ENCODE measurements at regions not wholly inside any gene's neighbourhood (a gene's known extent, or its start where the extent isn't known, plus 50 kb on each side); places are given as distances from the start of the nearest gene placed in this dataset.
"Not testable (repeated sequence)": the region's sequence is repeated elsewhere in the genome, so short reads cannot be mapped to it uniquely, and the experiment has no call there.

DNA sequence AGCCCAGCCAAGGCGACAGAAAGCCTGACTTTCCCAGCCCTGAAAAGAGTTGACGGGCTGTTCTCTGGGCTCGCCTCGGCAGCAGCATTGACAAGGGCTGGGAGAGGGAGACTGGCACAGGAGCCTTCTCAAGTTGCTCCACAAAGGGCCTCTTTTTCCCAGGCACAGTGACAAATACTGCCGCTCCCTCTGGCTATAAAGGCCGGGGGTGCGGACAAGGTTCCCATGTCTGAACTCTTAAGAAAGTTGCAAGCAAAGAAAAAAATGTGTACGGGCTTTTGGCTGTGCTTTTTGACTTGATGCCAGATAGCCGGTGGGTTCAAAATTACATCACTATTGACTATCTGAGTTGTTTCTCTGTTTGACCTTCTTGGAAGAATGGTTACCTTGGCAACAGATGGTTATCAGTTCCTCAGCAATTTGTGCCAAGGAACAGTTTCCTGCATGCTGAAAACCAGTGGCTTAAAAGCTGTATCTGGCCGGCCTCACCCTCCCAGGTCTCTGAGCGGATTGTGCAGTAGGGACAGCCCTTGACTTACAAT is 115.9 kb upstream of the EEPD1 start:
- no peak for DNase-seq (ENCODE audit: low spot score)

- DNase-seq (ENCODE audit: low spot score) = no peak
These were observed 114.9 kb upstream of the EEPD1 start for GRCh38 chr7:36038063-36038721.

DNA sequence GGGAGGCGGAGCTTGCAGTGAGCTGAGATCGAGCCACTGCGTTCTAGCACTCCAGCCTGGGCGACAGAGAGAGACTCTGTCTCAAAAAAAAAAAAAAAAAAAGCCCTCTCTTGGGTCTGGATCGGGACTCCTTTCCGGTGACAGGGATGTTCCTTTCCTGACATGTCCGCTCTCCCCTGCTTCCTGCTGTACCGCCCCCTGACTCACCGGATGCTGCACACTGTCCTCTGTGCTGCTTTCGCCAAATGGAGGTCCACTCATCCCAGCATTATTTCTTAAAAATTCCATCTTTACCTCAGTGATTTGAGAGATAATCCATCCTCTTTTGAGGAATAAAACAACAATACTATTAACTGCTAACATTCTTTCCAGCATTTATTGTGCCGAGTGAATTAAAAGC is 113.8 kb upstream of the EEPD1 start:
- DNase-seq (ENCODE audit: low spot score) = no peak

DNA sequence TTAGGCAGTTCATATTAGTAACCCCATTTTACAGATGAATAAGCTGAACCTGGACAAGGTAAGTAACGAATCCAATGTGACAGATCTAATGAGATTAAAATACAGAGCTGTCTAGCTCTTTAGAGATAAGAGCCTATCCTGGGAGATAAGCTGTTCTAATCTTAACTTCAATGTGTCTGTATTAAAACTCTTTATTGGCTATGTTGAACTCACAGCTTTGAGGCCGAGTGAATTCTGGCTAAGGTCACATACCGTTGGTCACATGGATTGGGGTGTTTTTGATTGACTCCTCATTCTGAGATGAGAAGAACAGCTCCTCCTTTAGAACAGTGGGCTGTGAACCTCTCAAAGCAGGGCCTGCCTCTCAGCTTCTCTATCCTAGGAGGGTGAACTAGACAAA is 113.4 kb upstream of the EEPD1 start:
- DNase-seq (ENCODE audit: low spot score) = no peak

DNA sequence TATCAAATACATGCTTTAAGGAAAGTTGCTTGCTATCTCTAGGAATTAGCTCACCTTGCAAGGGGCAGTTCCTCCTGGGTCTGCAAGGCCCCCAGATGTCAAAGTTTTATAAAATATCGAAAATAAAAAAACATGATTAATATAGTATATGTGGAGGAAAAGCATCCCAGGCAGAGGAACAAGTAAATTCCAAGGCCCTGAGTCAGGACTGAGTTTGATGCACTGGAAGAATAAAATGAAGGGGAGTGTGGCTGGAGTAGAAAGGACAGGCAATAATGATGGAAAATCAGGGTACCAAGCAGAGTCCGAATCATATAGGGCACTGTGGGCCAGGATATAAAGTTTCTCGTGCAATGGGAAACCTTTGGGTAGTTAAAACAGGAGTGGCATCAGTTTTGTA is 112.4 kb upstream of the EEPD1 start:
- DNase-seq (ENCODE audit: low spot score) = no peak

GRCh38 chr7:36044101-36044892 is 108.8 kb upstream of the EEPD1 start:
- no peak for DNase-seq (ENCODE audit: low spot score)

- DNase-seq (ENCODE audit: low spot score) = no peak
These were observed 107.7 kb upstream of the EEPD1 start for GRCh38 chr7:36045326-36045725.

- no peak for DNase-seq (ENCODE audit: low spot score)
These were observed 107.2 kb upstream of the EEPD1 start for GRCh38 chr7:36045830-36046341.

GRCh38 chr7:36047091-36047658 is 105.9 kb upstream of the EEPD1 start:
- peak; percentile 21 for DNase-seq (ENCODE audit: low spot score)

GRCh38 chr7:36048141-36048901 is 104.7 kb upstream of the EEPD1 start:
- no peak for DNase-seq (ENCODE audit: low spot score)

DNA sequence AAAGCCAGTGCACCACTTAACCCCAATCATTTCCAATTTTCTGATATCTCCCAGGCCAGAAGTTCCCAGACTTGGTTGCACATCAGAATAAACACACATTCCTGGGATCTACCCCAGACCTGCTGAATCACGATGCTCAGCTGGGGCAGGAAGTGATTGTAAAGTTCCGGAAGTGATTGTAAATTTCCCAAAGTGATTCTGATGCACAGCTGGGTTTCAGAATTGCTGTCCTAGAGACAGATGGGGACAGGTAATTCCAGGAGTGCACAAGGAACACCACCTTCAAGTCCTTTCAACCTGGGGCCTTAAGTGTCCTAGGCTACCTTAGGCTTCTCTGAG is 104.2 kb upstream of the EEPD1 start:
- DNase-seq (ENCODE audit: low spot score) = no peak

GRCh38 chr7:36051501-36051900 is 101.6 kb upstream of the EEPD1 start:
- no peak for DNase-seq (ENCODE audit: low spot score)

DNA sequence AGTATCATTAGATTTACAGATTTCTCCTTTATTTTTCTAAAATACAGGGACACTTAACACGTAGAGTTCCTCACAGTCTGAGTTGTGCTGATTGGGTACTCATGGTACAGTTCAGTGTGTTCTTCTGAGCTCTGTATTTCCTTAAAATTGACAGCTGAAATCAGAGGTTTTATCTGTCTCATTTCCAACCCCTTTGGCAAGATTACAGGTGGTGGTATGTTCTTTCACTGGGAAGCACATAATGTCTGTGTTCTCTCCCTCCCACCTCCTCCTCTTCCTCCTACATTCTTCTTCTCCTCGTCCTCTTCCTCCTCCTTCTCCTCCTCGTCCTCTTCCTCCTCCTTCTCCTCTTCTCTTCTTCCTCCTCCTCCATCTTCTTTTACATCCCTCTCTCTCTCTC is 99.5 kb upstream of the EEPD1 start:
- no peak for DNase-seq (ENCODE audit: low spot score)

DNA sequence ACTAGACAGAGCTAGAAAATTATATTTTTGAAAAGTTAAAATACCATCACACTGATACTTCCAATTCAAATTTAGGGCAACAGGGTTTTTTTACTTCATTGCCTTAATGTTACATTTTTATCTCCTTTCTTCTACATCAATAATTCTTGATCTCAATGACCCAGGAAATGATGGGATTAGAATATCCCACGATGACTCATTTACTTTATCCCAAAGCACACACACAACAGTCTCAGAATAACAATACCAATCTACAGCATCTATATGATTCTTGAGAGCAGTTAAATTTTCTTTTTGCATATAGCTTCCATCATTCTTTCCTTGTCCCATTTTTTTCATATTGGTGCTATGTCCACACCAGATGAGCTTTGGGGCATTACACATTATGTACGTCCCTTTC is 98.4 kb upstream of the EEPD1 start:
- no peak for DNase-seq (ENCODE audit: low spot score)

GRCh38 chr7:36055207-36055606 is 97.8 kb upstream of the EEPD1 start:
- no peak for DNase-seq (ENCODE audit: low spot score)

DNA sequence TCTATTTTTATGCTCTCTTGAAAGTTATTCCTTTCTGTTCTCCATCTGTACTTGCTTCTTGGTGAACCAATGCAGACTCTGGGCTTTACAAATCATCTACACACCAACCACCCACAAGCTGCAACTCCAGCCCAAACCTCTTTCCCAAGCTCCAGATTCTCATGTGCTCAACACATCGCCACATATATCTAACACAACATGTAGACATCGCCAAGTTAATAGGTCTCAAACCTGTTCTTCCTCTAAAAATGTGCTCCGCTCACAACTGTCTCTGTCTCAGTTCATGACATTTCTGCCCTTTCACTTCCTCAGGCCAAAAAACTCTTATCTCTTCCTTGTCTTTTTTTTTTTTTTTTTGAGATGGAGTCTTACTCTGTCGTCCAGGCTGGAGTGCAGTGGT is 95.7 kb upstream of the EEPD1 start:
- no peak for DNase-seq (ENCODE audit: low spot score)

DNA sequence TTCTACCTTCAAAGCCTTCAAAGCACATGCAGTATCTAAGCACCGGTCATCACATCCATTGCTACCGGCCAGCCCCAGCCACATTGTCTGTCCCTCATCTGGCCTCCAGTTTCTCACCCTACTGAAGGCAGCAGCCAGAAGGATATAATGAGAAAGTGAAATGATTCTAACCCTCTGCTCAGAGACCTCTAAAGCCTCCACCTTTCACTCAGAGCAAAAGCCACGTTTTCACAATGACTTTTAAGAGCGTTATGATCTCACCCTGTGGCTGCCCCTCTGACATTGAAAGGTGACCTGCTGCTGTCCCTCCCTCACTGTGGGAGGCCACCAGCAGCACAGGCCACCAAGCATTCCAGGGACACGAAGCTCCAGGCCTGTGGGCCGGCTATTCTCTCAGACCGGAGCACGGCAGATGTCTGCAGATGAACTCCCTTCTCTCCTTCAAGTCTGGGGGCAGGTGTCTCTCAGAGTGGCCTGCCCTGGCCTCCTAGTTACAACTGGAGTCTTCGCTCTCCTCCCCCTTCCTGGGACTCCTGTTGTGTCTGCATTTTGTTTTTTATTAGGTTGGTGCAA is 94.9 kb upstream of the EEPD1 start:
- no peak for DNase-seq (ENCODE audit: low spot score)

GRCh38 chr7:36060388-36060787 is 92.7 kb upstream of the EEPD1 start:
- not testable (repeated sequence) for DNase-seq (ENCODE audit: low spot score)

DNA sequence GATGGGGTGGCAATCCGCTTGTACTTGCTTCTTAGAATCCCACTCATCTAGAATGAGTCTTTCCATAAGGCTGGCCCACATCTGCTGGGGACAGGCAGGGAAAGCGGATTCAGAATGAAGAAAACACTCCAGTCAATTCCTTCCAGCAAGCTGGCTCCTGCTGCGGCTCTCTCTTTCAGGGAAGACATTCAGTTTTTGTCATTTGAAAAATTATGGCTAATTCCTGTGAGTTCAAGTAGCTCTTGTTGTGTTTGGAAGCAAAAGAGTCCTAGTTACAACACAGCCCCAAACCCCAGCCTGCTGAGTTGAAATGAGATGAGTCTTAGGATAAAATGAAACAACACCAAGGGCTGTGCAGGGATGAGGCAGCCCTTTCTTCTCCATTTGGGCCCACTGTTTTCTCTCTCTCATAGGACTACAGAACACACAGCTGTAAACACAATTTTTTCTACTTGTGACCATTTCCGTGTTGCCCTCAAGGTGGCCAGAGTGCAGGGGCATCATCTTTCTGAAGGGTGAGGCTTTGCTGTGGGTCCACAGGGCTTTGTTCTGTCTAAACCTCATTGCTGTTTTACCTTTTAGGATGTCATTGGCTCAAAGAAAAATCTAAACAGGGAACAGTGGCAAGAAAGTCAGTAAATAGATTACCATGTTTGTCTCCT is 90.8 kb upstream of the EEPD1 start:
- DNase-seq (ENCODE audit: low spot score) = no peak

DNA sequence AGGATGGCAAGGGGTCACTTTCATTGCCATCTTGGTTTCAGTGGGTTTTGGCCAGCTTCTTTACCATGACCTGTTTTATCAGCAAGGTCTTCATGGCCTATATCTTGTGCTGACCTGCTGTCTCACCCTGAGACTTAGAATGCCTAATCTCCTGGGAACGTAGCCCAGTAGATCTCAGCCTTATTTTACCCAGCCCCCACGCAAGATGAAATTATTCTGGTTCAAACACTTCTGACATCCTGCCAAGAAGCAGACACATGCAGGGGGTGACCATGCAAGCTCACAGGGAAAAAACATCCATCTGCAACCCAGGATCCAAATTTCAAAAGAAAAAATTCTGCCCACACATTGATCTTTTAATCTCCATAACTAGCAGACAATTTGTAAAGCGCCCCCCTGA is 88.4 kb upstream of the EEPD1 start:
- no peak for DNase-seq (ENCODE audit: low spot score)

- not testable (repeated sequence) for DNase-seq (ENCODE audit: low spot score)
These were observed 87.3 kb upstream of the EEPD1 start for GRCh38 chr7:36065563-36066342.
